HG02970 (cell line): ENCODE measurements at regions not wholly inside any gene's neighbourhood (a gene's known extent, or its start where the extent isn't known, plus 50 kb on each side); places are given as distances from the start of the nearest gene placed in this dataset.
"Not testable (repeated sequence)": the region's sequence is repeated elsewhere in the genome, so short reads cannot be mapped to it uniquely, and the experiment has no call there.

Experiments used
- ATAC-seq: cut with Tn5 transposase; IDR thresholded peaks from one replicate; pipeline ENCODE4 v1.9.1; 2021; ENCODE audit warnings: mild to moderate bottlenecking, moderate library complexity, moderate number of reproducible peaks; ENCODE audit not compliant: unreplicated experiment, low FRiP score

- ATAC-seq = no peak
Measured at GRCh38 chr5:19064094-19064493, 923.9 kb downstream of the CDH18 start.

GRCh38 chr5:19067741-19068140, 920.3 kb downstream of the CDH18 start:
- no peak for ATAC-seq

GRCh38 chr5:19098434-19098833, 889.6 kb downstream of the CDH18 start:
- no peak for ATAC-seq

DNA sequence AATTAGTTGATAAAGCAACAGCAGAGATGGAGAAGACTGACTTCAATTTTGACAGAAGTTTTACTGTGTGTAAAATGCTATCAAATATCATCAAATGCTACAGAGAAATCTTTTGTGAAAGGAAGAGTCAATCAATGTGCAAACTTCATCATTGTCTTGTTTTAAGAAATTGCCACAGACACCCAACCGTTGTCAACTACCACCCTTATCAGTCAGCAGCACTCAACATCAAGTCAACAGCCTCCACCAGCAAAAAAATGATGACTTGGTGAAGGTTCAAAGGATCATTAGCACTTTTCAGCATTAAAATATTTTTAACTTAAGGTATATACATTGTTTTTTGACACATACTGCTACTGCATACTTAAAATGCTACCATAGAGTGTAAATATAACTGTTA, 888.8 kb downstream of the CDH18 start:
- no peak for ATAC-seq

DNA sequence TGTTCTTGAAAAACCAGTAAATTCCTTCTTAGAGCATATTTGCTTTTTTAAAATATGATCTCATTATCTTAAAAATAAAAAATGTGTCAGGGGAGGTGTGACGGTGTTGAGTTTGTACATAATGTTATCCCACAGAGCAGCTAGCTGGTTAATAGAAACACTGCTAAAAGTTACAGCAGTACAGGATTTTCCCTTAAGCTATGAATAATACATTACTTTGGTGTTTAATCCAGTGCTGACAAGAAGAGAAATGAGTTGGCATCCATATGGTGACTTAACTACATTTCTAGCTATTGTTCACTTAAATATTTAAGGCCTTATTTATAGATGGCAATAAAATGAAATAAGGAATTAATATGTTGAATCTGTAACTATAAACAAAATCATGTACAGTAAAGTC, 883.1 kb downstream of the CDH18 start:
- ATAC-seq = no peak

DNA sequence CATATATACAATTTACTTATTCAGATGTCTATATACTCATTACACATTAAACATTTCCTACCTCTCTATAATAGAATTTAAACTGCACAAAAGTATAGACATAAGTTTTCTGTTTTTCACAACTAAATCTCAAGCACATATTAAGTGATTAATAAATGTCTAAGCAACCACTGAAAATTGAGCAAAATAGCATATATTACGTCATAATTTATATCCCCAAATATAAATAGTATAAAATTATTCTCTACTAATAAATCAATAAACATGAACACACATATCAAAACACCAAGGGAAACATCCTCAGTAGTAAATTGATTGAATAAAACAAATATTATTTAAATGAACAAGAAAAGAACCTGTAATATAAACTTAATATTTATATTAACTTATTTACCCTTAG, 865.1 kb downstream of the CDH18 start:
- ATAC-seq = no peak

DNA sequence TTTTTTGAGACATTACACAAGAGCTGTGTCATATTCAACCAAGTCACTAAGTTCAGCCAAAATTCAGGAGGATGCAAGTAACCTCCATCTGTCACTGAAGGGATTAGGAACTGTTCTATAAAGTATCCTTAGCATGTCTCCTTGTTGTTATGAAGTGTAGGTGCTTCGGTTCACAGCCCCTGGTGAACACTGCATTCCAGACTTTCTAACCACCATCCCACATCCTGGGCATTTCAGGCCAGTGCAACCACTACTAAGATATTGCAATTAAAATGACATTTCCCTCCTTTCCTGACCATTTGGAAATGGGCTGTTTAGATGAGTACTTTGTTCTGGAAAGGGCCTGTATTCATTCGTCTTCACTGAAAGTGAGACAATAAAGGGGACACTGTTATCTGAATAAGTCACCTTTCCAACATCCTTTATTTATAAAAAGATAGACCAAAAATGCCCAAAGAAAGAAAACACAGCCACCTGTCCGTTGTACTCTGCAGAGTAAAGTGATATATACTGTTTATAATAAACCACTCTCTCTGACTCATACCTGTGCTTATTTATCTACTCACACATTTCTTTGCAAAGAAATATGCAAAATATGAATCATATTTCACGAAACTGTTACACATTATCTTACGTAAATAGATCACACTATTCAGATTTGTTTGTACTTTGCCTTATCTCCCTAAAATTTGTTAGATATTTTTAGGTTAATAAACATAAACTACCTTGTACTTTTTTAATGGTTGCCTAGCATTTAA, 861.9 kb downstream of the CDH18 start:
- ATAC-seq = no peak

GRCh38 chr5:19140276-19140675, 847.7 kb downstream of the CDH18 start:
- ATAC-seq = no peak

DNA sequence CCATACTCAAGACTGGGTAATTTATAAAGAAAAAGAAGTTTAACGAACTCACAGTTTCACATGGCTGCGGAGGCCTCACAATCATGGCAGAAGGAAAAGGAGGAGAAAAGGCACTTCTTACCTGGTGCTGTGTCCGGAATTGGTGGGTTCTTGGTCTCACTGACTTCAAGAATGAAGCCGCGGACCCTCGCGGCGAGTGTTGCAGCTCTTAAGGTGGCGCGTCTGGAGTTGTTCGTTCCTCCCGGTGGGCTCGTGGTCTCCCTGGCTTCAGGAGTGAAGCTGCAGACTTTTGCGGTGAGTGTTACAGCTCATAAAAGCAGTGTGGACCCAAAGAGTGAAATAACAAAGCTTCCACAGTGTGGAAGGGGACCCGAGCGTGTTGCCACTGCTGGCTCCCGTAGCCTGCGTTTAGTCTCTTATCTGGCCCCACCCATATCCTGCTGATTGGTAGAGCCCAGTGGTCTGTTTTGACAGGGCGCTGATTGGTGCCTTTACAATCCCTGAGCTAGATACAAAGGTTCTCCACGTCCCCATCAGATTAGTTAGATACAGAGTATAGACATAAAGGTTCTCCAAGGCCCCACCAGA, 846.0 kb downstream of the CDH18 start:
- not testable (repeated sequence) for ATAC-seq

DNA sequence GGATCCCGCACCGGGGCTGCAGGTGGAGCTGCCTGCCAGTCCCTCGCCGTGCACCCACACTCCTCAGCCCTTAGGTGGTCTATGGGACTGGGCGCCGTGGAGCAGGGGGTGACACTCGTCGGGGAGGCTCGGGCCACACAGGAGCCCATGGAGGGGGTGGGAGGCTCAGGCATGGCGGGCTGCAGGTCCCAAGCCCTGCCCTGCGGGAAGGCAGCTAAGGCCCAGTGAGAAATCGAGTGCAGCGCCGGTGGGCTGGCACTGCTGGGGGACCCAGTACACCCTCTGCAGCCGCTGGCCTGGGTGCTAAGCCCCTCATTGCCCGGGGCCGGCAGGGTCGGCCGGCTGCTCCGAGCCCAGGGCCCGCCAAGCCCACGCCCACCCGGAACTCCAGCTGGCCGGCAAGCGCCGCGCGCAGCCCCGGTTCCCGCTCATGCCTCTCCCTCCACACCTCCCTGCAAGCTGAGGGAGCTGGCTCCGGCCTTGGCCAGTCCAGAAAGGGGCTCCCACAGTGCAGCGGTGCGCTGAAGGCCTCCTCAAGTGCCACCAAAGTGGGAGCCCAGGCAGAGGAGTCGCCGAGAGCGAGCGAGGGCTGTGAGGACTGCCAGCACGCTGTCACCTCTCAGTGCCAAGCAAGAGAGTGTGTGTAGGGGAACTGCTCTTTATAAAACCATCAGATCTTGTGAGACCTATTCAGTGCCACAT, 845.1 kb downstream of the CDH18 start:
- not testable (repeated sequence) for ATAC-seq

GRCh38 chr5:19143935-19144334, 844.1 kb downstream of the CDH18 start:
- no peak for ATAC-seq

- ATAC-seq = no peak
Measured at GRCh38 chr5:19169426-19169825, 818.6 kb downstream of the CDH18 start.

DNA sequence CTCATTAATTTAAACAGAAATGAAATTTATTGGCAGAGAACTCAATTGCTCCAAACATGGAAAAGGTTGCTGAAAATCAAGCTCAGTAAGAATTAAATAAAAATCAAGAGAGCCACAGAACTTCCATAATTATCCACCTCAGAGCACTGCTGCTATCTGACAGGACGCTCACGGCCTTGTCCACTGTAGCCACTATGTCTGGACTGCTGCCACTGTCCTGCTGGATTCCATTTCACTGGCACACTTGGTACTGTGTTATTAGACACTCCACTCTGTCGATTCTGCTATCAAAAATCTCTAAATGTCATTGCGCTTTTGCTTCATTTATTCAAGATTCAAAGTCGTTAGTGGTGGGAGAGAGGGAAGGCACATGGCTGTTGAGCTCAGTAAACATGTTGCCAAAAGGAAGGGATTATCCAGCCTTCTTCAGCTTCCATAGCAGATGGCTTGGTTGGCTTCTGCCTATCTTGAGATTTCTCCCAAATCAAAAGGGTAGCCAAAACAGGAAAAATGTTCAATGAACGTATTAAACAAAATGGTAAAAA, 815.0 kb downstream of the CDH18 start:
- no peak for ATAC-seq

GRCh38 chr5:19175776-19176570, 812.0 kb downstream of the CDH18 start:
- ATAC-seq = no peak

DNA sequence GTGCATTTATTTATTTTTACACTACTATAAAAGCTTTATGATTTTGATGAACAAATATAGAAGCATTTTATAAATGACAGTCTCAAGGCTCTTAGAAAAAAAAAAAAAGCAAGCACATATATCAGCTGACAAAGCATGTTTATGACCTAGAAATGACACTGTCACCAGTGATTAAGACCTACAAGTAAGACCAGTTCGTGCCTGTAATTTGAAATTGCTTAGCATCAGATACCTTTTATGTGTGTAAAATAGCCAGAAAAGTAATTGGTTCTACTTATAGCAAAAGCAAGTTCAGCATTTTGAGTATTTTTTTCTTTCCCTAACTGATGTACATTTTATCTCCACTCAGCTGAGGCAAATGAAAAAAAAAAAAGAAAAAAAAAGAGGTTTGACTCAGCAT, 808.4 kb downstream of the CDH18 start:
- ATAC-seq = no peak

- ATAC-seq = no peak
Measured at GRCh38 chr5:19189176-19189575, 798.8 kb downstream of the CDH18 start.

- no peak for ATAC-seq
Measured at GRCh38 chr5:19193631-19194030, 794.4 kb downstream of the CDH18 start.

DNA sequence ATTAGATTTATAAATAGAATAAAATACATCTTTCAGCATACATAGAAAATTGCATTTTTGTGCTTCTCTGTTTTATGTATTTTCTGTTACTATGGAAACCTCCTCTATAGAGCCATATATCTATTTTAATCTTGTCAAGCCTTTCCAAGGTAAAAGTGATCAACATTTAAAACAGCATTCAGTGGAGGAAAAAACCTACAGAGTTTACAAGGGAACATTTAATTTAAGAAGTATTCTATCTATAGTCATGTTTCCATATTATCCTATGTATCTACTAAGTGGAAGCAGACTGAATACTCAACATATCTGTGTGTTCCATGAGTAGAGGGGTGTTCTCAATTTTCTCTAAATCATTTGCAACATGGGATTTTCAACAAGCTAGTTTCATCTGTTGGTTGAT, 791.4 kb downstream of the CDH18 start:
- ATAC-seq = no peak

DNA sequence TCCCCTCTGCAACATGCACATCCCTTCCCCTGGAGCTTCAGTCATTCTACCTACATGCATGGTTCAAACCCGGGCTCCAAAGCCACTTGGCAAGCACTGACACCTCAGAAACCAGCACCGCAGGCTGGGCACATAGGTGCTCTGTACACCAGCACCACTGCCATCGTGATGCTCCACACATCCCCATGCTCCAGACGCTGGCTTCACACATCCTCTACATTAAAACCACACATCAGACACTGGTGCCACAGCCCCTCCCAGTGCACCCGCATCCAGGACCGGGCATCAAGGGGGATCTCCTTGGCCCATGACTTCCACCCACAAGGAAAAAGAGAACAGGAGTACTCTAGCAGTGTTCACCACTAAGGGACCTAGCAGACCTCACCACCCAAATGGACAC, 787.7 kb downstream of the CDH18 start:
- ATAC-seq = no peak

DNA sequence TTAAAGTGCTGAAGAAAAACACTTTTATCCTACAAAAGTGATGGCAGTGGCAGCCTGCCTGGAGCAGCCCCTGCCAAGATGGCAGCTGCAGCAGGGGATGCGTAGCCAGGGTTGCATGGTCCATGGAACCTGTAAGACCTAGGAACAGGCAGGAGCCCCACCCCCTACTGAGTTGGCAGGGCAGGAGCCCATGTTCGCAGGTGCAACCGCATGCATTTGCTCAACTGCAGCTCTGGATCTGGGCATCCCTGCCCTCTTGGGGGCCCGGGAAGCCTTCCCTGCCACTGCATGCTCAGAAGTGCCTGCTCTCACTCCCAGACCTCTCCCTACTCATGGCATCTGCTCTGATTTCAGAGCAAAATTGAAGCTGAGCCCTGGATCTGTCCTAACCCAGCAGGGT, 779.6 kb downstream of the CDH18 start:
- no peak for ATAC-seq

GRCh38 chr5:19210886-19211285, 777.1 kb downstream of the CDH18 start:
- ATAC-seq = no peak
